GM12875 (cell line): ENCODE measurements at regions not wholly inside any gene's neighbourhood (a gene's known extent, or its start where the extent isn't known, plus 50 kb on each side); places are given as distances from the start of the nearest gene placed in this dataset.

Source experiments
- H3K4me3 ChIP-seq: one replicate; pipeline ENCODE4 v1.5.1; 2011; ENCODE audit warnings: low read depth, low read length, control low read depth
- TF ChIP-seq, protein P1 (sequence below): IDR thresholded peaks from 2 replicates; pipeline ENCODE4 v1.5.1; 2011; ENCODE audit warnings: low read depth, mild to moderate bottlenecking, control low read depth, inconsistent platforms, low read length, moderate library complexity, borderline replicate concordance; ENCODE audit not compliant: insufficient read depth

DNA sequence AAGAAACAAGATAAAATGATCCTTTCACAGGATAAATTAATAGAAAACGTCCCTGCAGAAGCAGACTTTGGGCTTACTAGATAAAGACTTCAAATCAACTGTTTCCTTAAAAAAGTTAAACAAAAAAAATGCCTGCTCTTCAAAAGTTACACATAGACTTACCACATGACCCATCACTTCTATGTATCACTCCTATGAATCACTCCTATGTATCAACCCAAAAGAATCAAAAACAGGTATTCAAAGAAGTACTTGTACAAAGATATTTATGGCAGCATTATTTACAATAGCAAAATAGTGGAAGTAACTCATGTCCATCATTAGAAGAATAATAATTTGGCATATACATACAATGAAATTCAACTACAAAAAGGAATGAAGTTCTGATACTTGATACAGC lies 56.3 kb upstream of the PRDM9 start:
- TF ChIP-seq, protein P1, sequence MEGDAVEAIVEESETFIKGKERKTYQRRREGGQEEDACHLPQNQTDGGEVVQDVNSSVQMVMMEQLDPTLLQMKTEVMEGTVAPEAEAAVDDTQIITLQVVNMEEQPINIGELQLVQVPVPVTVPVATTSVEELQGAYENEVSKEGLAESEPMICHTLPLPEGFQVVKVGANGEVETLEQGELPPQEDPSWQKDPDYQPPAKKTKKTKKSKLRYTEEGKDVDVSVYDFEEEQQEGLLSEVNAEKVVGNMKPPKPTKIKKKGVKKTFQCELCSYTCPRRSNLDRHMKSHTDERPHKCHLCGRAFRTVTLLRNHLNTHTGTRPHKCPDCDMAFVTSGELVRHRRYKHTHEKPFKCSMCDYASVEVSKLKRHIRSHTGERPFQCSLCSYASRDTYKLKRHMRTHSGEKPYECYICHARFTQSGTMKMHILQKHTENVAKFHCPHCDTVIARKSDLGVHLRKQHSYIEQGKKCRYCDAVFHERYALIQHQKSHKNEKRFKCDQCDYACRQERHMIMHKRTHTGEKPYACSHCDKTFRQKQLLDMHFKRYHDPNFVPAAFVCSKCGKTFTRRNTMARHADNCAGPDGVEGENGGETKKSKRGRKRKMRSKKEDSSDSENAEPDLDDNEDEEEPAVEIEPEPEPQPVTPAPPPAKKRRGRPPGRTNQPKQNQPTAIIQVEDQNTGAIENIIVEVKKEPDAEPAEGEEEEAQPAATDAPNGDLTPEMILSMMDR: no peak

DNA sequence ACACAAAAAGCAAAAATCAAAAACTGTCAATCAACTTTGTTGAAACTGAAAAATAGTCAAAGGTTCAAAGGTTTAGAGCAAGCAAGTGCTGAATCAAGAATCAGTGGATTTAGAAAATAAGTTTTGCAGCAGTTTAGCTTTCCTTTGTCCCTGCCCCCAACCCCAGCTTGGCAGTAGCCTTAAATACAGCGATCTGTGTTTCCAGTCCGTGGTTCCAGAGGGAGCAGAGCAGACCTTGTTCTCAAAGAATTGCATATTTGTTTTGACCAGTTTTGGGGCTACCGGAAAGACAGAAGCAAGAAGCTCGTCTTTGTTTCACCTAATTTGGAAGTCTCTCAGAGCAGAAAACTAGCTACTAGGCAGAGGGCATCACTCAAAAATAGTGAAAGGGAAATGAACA lies 57.2 kb upstream of the PRDM9 start:
- H3K4me3 ChIP-seq: no peak overlapping the region
- TF ChIP-seq, protein P1: no peak

More for the DNA sequence above, 56.3 kb upstream of the PRDM9 start:
- H3K4me3 ChIP-seq: no peak overlapping the region

DNA sequence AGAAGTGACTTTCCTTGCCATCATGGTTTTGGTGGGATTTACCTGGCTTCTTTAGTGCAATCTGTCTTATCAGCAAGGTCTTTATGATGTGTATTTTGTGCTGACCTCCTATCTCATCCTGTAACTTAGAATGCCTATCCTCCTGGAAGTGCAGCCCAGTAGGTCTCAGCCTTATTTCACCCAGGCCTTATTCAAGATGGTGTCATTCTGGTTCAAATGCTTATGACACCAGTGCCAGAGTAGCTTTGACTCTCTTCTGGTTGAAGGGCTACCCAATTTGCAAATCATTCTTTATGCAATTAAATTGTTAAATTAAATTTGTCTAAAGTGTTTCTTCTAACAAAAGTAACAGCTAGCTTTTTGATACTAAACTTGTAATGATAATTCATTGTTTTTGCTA lies 58.8 kb upstream of the PRDM9 start:
- no peak overlapping the region for H3K4me3 ChIP-seq
- TF ChIP-seq, protein P1: no peak

DNA sequence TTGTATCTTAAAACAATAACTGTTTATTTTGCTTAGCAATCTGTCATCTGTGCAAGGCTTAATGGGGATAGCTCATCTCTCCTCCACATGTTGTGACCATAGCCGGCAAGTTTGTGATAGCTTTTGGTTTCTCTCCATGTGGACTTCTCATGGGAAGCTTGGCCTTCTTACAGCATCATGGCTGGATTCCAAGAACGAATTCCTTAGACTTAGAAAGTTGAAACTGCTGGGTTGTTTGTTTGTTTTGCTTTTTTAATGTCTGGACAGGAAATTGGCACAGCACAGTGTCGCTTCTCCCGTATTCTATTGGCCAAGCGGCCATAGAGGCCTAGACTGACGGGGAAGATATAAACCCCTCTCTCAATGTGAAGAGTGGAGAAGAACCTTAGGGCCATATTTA lies 61.0 kb upstream of the PRDM9 start:
- TF ChIP-seq, protein P1: no peak
- H3K4me3 ChIP-seq: no peak overlapping the region

DNA sequence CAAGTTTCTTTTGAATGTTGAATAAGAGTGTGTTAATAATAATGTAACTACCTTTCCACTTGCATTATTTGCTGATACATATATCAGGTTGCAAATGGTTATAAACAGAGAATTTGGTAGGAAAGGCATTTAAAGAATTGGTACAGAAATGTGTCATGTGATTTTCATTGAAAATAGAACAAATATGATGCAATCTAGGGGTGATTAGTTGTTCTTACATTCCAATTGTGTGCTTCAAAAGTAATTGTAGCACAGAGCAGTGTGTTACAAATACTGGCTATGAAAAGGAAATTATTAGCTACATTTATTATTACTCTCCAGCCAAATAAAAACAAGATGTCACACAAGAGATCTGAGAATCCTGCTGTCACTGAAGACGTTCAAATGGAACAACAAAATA lies 61.8 kb upstream of the PRDM9 start:
- H3K4me3 ChIP-seq: no peak overlapping the region
- TF ChIP-seq, protein P1: no peak

DNA sequence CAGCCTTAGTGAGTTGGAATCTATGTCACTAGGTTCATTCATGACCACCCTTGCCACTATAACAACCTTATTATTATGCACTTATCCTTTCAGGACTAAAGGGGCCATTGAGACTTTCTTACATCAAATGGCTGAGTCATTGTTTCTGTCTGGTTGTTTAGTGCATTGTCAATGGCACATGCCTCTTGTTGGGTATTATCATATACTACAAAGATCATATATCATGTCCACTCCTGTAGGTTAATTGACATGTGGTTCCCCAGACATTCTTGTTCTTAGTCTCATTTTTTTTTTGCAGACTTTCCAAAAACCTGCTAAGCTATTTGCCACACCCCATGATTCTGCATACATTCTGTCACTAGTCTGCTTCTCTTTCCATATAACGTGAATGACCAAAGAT lies 66.7 kb upstream of the PRDM9 start:
- TF ChIP-seq, protein P1: no peak
- H3K4me3 ChIP-seq: no peak overlapping the region

DNA sequence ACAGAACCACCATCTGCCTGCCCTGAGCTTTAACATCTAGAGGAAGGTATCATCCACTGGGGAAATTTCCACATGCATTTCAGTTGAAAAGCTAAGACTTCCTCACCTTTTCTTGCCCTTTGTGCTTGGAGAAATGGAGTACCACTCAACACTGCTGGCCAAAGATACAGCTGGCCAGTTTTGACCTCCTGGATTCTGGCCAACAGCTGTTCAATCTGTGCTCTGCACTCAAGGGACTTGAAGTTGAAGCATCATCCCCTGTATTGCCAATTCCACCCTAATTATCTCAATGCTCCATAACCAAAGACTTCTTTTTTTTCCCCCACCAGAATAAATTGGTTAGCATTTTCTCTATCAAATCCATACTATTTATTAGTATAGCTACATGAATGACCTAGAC lies 70.4 kb upstream of the PRDM9 start:
- H3K4me3 ChIP-seq: no peak overlapping the region
- TF ChIP-seq, protein P1: no peak
